KG1 (cell line): ENCODE measurements at regions not wholly inside any gene's neighbourhood (a gene's known extent, or its start where the extent isn't known, plus 50 kb on each side); places are given as distances from the start of the nearest gene placed in this dataset.

Source experiments
- DNase-seq: peaks from one replicate; lab custom pipeline; 2025; lab: John Stamatoyannopoulos, UW

- DNase-seq: no peak
Measured at GRCh38 chr2:16293871-16294270, 353.5 kb downstream of the MYCN start.

- DNase-seq: no peak
Measured at GRCh38 chr2:16293398-16293797, 353.0 kb downstream of the MYCN start.

GRCh38 chr2:16291731-16292550, 351.6 kb downstream of the MYCN start:
- no peak for DNase-seq

- DNase-seq: no peak
Measured at GRCh38 chr2:16291226-16291625, 350.9 kb downstream of the MYCN start.

GRCh38 chr2:16290311-16291020, 350.1 kb downstream of the MYCN start:
- DNase-seq: no peak

GRCh38 chr2:16288371-16289112, 348.2 kb downstream of the MYCN start:
- DNase-seq: no peak

GRCh38 chr2:16287831-16288230, 347.5 kb downstream of the MYCN start:
- DNase-seq: no peak

GRCh38 chr2:16287281-16287680, 346.9 kb downstream of the MYCN start:
- DNase-seq: no peak

- DNase-seq: no peak
Measured at GRCh38 chr2:16285813-16286510, 345.6 kb downstream of the MYCN start.

GRCh38 chr2:16284941-16285625, 344.7 kb downstream of the MYCN start:
- no peak for DNase-seq

GRCh38 chr2:16283071-16283850, 342.9 kb downstream of the MYCN start:
- DNase-seq: no peak

GRCh38 chr2:16282511-16282910, 342.2 kb downstream of the MYCN start:
- DNase-seq: no peak

GRCh38 chr2:16281451-16282335, 341.3 kb downstream of the MYCN start:
- peak; percentile 7 for DNase-seq

- no peak for DNase-seq
Measured at GRCh38 chr2:16280081-16280480, 339.7 kb downstream of the MYCN start.

- no peak for DNase-seq
Measured at GRCh38 chr2:16279641-16280040, 339.3 kb downstream of the MYCN start.

- no peak for DNase-seq
Measured at GRCh38 chr2:16279201-16279570, 338.8 kb downstream of the MYCN start.

- no peak for DNase-seq
Measured at GRCh38 chr2:16278421-16279200, 338.3 kb downstream of the MYCN start.

- DNase-seq: no peak
Measured at GRCh38 chr2:16277117-16277516, 336.8 kb downstream of the MYCN start.

GRCh38 chr2:16275661-16276060, 335.3 kb downstream of the MYCN start:
- no peak for DNase-seq
